Fibroblast of peridontal ligament (primary cell): ENCODE measurements at regions not wholly inside any gene's neighbourhood (a gene's known extent, or its start where the extent isn't known, plus 50 kb on each side); places are given as distances from the start of the nearest gene placed in this dataset.

Experiments used
- DNase-seq: peaks from one replicate; pipeline ENCODE4 v3.0.0-alpha.2; 2010; ENCODE audit errors: extremely low read depth

DNA sequence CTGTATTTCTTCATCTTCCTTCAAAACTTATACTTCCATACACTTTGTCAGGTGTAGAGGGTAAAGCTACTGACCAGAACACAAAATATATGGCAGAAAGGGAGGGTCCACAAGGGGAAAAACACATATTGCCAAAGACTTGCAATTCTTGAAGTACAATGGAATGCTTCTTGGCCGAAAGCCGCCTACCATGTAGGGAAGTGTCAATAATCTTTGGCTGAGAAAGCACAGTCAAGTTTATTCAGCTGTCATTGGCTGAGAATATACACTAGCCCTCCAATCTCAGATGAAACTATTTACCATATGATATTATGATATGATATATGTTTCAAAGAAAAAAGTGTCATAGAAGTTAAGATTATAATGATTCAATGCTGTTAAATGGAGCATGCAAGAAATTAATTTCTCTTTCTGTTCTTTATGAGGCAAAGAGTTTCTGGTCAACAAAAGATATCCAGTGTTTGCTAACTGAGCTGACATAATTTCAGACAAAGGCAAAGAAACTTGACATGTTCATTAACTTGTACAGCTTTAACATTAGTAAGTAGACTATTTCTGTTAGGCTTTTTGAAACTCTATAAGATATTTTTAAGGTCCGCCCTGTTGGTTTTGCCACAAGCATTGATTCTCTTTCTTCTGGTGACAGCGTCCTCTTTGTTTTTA is 89.0 kb upstream of the LPP start:
- DNase-seq = no peak

DNA sequence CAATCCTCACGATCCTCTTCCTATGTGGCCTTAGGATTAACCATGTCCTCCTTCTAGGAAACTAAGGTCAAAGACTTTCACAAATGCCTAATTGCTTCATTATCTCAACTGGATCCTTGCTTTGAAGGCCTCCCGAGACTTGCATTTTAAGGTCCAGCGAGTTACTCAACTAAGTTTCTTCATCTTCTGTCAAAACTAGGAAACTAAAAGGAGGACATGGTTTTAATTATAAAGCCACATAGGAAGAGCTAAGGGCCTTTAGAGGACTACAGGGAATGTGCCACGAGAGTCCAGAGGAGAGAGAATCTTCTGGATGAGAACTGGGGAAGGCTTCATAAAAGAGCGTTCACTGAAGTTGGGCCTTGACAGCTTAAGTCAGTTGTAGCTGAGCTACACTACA is 87.8 kb upstream of the LPP start:
- DNase-seq = peak; percentile 57

DNA sequence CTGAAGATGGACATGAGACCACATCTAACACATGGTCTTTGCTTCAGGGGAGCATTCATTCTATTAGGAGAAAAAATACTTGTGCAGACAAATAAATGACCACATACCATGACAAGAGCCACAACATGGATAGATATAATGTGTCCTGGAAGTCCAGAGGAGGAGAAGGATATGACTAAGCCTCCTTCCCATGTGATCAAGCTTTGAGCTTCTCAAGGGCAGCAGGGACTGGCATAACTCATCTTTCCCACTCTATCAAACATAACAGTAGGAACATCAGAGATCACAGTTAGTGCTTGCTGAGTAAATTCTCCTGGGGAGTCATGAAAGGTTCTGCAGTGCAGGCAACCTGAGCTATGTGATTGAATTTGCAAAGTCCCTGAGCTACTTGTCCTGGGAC is 86.0 kb upstream of the LPP start:
- peak; percentile 62 for DNase-seq

DNA sequence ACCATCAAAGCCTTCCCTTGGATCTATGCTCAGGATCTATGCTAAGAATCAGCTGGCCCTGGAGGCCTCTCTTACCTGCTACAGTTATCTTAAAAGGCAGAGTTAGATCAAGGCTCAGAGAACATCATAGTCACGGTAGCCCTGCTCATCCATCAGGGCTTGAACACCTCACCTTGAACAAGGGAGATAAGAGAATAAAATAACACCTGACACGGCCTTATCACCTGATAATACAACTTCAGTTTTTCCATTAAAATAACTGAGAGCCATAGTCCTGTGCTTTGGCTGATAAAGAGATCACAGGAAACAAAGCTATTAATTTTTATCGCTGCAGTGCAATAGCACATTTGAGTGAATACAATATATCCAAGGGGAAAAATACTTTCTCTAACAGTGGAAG is 85.6 kb upstream of the LPP start:
- no peak for DNase-seq

DNA sequence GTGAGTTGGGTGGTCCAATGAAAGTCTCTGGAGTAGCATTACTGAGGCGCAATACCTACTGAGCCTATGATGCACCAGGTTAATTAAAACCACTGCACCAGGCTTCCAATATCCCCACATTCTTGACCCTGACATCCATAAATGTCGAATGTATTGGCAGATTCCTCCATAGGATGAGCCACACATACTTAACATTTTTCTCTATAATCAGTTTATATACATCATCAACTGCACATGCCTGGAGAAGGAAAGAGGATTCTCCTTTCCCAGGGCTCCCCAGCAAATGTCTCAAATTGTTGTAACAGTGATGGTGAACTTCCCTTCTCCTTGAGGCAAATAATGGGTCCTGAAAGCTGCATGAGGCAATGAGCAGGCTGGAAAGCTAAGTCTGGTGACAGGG is 82.3 kb upstream of the LPP start:
- DNase-seq = peak; percentile 12

DNA sequence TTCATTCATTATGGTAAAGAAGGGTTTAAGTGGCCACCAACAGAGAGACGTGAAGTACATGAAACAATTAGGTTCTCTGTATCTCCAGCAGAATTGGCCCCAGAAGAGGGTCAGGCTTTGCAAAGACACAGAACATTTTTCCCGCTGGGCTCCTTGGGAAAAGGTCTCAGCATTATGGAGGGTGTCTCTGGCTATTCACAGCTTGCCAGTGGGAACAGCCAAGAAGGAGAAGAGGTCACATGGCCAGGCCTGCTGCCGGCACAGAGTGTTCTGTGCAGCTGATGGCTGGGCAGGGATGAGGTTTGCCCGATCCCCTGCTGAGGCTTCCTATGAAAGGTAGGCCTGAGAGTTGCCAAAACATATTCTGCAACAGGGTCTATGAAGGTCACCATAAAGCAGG is 77.8 kb upstream of the LPP start:
- no peak for DNase-seq

DNA sequence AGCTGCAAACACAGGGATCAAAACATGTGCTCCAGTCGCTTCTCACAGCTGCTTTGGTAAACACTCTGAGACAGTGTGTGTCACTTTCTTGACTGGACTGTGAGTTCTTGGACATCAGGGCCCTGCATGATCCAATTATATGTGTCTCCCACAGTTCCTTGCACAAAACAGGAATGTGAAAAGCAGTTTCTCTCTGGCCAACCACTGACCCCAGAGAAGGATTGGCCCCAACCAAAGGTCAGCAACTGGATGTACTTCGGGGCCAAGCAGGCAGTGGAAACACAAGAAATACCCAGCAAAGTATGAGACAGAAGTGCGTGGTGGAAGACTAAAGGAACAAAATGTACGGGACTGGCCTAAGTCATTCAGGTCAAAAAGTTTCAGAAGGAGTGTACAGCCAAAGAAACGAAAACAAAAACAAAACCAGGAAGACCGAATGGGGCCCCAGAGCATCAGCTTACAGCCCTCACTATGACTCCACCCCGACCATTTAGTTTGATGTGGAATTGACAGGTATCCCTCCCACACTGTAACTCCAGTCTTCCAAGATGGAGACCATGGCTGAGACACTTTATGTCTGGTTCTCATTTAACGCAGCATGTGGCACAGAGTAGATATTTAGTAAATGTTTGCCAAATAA is 76.7 kb upstream of the LPP start:
- DNase-seq = no peak

DNA sequence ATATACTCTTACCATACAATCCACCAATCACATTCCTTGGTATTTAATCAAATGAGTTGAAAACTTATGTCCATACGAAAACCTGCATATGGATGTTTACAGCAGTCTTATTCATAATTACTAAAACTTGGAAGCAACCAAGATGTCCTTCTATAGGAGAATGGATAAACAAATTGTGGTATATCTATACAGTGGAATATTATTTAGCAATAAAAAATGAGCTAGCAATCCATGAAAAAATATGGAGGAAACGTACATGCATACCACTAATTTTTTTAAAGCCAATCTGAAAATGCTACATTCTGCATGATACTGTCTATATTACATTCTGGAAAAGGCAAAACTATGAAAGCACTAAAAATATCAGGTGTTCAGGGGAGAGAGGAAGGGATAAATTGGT is 73.9 kb upstream of the LPP start:
- no peak for DNase-seq

DNA sequence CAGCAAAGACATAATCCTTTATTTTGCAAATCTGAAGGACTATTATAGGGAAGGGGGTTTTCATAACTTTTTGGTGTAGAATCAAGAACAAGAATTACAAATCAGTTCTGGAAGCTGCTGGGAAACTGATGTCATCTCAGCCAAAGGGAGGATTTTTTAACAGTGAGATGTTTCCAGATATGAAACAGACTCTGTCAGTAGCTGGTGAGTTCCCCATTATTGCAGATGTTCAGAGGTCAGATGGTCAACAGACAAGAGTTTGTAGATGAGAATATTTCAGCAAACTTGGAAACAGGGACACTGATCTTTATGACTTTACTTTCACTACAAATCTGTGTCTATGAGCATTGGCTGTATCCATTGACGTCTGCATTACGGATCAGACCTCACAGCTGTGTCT is 71.9 kb upstream of the LPP start:
- DNase-seq = peak; percentile 55

DNA sequence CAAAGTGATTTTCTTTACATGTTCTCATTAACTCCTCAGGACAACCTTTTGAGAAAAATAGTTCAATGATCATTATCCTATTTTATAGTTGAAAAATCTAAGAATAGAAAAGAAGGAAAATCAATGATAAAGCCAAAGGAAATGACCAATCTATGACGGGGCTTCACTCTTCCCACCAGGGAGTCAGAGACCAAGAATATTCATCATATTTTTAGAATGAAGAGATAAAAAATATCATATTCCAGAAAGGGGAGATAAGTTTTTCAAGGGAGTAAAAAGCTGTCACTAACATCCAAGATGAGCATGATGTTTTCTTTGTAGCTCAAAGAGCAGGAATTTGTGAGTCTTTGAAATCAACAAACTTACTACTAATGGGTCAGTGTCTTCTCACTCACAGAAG is 71.5 kb upstream of the LPP start:
- no peak for DNase-seq

DNA sequence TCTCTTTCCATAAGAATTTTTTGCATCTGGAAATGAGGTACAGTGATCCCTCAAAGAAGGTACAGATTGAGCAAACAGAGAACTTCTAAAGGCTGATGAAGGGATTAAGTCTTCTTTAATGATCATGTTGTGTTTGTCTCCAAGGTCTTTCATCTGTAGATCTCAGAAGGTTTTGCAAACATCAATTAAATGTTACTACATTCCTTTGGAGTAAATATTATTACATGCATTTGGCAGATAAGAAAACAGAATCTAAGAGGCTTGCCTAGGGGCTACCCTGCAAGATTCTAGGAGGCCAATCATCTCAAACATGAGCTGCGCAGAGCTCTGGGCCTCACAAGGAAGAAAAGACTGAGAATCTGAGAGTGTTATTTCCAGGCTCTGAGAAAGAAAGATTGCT is 70.9 kb upstream of the LPP start:
- DNase-seq = no peak

DNA sequence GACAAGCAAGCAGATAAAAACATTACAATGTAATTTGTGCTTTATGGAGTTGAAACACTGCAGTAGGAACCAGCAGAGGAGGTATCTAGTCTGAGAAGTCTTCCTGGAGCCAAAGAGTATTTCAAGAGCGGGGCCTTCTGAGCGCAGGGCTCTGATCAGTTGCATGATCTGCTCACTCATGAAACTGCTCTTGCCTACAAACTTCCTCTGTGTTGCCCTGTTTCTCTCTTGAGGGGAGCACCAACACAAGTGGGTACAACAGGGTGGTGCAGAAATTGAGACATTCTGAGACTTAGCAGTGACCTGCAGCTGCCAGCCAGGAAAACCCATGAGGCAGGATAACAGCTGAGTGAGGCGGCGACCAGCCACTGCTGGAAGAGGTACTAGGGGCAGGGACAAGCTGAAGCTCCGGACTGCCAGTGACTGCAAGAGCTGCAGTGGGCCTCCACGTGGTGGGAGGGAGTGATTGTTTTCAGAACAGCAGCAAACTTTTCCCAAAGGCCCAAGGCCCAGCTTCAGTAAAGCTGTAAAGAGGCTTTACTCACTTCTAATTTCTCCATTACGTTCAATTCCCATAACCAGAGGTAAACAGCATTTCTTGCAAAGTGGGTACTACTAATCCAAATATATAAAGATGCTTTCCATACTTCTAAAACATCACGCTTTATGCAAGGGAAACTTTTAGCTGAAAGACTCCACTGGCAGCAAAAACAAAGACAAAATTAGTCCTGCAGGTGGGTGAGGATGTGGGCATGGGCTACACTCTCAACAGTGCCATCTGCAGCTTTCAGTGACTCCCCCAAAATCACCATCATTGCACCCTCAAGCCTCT is 69.0 kb upstream of the LPP start:
- no peak for DNase-seq

DNA sequence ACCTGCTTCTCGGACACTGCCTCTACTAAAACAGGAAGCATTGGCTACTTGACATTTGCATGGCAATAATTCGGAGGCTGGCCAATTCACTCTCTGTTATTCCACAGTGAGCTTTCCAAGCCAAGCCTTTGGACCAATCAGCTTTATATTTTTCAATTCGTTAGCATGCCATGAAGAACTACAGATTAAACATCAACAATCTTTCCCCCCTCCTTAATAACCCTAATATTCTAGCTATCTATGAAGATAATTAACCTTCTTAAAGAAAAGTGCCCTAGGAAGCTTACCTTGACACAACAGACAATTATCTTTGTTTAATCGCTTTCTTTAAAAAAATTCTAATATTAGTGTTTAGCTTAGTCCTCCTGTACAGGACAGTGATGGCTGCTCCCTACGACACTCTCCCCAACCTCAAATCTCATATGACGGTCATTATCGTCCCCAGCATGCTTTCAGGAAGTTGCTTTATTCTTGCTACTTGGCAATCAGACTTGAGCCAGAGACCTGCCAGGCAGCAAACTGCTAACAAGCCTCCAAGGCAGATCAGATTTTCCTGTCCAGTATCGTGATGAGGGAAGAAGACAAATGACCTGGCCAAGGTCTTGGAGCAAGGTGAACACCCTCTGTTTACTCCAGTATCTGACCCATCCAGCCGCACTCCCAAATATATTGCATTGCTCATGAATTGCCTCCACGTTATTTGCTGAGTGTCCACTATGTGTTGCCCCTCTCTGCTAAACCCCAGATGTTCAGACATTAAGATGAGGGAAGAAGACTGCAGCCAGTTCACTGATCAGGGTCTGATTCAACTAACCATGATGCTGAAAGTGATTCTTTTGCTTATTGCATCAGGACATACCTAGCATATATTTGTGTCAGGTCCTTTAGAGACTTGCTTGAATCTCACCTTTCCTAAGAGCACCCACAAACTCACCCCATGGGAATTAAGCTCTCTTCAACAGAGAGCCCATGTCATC is 68.1 kb upstream of the LPP start:
- no peak for DNase-seq

DNA sequence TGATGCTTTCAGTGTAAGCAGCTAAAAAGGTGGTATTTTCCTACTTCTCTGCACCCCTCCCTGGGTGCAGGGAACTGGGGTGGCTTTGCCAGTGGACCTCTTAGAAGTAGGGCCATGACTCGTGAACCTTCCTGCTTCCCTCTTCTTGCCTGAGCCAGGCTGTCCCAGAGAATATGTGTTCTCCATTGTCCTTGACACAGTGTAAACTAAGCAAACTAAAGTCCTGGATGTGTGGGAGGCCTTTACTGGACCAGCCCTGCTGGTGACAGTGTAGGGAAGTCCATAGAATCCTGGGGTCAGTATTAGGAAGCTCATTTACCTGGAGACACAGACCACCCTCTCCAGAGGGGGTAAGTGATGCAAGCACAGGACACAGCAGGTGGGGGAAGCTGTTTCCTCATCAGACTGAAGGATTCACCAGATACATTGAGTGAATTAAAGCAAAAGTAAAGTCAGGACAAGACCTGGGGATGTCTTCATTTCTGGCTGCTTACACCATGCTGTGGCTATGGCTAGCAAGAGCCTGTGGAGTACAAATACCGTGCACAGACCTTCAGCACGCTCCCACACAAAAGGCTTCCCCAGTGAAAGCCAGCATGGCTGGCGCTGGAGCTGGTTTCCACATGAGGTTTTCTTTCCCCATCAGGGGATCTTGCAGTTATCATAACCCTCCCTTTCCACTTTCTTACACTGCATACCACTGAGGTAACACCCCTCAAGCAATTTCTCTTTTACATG is 64.8 kb upstream of the LPP start:
- DNase-seq = no peak

DNA sequence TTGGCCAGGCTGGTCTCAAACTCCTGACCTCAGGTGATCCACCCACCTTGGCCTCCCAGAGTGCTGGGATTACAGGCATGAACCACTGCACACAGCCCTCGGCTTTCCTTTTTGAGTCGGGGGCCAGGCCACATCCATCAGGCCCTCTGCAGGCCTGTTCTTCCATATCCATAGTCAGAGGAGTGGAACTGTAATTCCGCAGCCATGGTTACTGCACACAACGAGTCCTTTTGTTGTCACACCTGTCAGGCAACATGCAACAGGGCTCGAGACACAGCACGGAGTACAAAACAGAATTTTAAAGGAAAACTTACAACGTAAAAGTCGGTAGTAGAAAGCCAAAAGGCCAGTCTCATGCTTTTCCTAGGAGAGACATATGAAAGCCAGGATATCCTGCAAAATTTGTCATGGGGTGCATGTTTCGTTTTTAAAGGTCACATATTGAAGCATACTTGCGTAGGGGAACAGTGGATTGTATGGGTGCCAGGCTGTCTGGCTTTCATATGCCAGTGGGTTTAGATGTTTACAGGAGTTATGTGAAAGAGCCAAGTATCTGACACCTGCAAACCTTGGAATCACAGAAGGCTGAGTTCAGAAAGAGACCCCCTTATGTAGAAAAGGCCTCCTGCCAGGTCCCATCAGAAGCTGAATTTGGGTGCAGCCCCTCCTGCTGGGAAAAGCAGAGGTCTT is 63.2 kb upstream of the LPP start:
- no peak for DNase-seq

DNA sequence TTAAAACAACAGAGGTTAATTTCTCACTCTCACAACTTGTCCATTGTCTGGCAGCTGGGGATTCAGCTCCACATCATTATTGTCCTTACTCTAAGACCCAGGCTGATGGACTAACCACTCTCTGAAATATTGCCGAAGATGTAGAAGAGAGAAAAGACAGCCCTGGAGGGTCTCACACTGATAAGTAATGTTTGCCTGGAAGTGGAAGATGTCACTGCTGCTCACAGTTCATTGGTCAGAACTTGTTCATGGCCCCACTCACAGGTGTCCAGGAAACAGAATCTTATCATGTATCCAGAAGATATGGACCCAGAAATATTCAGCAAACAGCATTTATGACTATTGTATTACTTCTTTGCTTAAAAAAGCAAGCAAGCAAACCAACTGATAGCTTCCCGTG is 62.2 kb upstream of the LPP start:
- DNase-seq = no peak

DNA sequence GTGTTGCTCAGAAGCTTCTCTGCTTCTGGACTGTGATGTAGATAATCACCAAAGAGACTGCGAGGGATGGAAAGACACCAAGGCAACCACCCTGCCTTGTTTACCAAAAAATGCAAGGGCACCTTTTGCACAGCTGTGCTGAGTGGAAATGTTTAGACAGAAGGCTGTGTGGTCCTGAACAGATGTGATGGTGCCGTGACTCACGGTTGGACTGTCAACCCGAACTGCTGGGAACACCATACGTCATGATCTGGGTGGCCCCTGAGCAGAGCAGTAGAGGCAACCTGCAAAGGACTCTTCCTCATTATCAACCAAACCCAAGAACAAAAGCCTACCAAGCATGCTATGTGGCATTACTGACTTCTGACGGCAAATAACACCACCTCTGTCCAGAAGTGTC is 61.3 kb upstream of the LPP start:
- DNase-seq = no peak

DNA sequence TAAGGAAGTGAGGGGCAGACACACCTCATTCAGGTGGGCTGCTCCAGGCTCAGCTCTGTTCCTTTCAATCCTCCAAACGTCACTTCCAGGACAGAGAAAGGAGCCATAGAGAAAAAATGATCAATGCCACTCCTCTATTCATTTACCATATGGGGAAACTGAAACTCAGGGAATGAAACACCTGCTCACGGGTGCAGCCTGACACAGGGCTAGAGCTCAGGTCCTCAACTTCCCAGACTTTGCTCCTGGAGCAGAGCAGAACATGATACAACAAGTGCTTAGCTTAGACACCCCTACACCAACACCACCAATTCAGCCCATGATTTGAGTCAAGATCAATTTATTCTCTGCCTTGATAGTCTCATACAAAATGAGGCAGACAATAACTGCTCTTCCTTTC is 58.5 kb upstream of the LPP start:
- no peak for DNase-seq

DNA sequence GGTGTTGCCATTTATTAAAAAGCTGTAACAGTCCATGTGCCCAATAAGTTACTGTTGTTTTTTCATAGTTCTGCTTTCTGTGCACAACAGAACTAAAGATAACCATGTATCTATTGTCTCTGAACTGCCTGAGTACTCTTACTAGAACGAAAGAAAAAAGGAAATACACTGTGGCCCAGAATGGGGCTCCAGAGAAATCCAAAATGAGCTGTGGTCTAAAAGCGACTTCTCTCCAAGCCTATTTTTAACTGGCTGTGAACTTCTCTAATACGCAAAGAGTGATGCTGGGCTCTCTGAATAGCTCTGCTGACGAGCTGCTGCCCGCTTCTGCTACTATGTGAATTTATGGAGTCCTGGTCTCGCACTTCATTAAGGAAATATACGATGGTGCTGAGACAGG is 56.2 kb upstream of the LPP start:
- DNase-seq = no peak

DNA sequence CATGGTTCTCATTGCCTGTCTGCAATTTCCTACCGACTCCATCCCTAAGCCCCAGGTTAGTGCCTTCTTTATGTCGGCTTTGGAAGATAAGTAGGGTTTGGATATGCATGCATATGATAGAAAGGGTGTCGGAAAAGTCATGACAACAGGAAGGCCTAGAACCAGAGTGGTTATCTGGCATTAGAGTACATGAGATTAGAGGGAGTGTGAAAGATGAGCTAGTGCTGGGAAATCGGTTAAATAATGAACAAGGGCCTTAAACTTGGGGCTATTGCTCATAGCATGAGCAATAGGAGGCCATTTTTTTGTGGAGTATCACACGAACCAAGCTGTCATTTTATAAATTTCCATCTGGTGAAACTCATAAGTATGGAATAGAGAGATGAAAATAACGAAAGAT is 54.0 kb upstream of the LPP start:
- DNase-seq = no peak
